ENCODE measurements at regions not wholly inside any gene's neighbourhood (a gene's known extent, or its start where the extent isn't known, plus 50 kb on each side); places are given as distances from the start of the nearest gene placed in this dataset.
"Not testable (repeated sequence)": the region's sequence is repeated elsewhere in the genome, so short reads cannot be mapped to it uniquely, and the experiment has no call there.

GRCh38 chr7:119271147-119271779, 1001.7 kb upstream of the KCND2 start:
- no peak for DNase-seq

GRCh38 chr7:119281181-119281846, 991.7 kb upstream of the KCND2 start:
- DNase-seq, result no peak

- no peak for DNase-seq
Measured at GRCh38 chr7:119283353-119283752, 989.6 kb upstream of the KCND2 start.

- DNase-seq, result no peak
Measured at GRCh38 chr7:119288416-119288815, 984.6 kb upstream of the KCND2 start.

- DNase-seq, result not testable (repeated sequence)
Measured at GRCh38 chr7:119300341-119300740, 972.6 kb upstream of the KCND2 start.

DNA sequence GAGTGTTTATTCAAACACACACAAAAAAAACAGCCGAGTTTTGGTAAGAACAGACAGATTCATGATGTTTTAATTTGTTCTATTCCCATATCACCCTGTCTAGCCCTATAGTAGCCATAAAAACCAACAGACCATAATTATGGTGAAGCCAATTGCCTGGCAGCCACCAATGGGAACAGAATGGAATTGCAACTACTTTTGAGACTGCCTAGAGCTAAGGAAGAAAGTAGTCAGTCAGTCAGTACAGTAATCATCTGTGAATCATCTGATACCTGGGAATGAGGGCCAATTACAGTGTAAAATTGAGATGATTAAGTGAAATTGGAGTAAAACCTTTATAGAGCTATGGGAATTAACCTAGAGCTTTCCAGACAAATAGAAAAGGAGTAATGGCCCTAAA, 952.7 kb upstream of the KCND2 start:
- no peak for DNase-seq

GRCh38 chr7:119329715-119330114, 943.3 kb upstream of the KCND2 start:
- DNase-seq, result no peak

DNA sequence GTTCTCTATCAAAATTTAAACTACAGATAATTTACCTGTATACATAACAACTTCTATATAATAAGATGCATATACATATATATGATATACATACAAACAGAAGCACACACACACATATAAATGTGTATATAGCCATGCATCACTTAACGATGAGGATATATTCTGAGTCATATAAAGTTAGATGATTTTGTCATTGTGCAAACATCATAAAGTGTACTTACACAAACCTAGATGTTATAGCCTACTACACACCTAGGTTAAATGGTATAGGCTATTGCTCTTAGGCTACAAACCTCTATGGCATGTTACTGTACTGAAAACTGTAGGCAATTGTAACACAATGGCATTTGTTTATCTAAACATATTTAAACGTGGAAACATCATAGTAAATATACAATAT, 937.6 kb upstream of the KCND2 start:
- DNase-seq, result no peak

GRCh38 chr7:119341822-119342221, 931.2 kb upstream of the KCND2 start:
- no peak for DNase-seq

- DNase-seq, result no peak
Measured at GRCh38 chr7:119343289-119343688, 929.7 kb upstream of the KCND2 start.

DNA sequence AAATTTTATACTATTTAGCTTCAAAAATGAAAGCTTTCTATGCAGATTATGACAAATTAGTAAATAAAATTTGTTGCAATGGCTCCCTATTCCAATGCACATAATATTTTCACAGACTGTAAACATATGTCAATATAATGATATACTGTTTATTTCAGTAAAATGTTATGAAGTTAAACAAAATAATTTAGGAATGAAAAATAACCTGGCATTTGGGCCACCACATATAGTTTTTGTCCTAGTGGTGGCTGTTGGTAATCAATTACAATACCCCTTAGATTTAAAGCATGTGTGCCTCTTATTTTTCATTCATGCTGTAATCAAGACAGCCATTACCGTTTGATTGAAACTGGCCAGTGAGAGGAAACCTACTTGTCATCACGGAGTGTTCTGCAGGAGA, 928.5 kb upstream of the KCND2 start:
- no peak for DNase-seq

DNA sequence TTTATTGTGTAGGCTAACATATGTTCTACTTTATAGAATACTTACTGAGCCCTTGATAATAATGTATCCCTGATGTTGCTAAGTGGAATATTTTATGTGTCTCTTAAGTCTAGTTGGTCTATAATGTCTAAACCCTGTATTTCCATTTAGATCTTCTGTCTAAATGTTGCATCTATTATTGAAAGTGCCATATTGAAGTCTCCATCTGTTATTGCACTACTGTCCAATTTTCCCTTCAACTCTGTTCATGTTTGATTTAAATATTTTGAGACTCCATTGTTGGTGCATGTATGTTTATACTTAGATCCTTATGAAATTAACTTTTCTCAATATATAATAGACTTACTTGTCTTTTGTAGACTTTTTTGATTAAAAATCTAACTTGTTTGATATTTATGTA, 924.5 kb upstream of the KCND2 start:
- no peak for DNase-seq

GRCh38 chr7:119350334-119350733, 922.6 kb upstream of the KCND2 start:
- no peak for DNase-seq

DNA sequence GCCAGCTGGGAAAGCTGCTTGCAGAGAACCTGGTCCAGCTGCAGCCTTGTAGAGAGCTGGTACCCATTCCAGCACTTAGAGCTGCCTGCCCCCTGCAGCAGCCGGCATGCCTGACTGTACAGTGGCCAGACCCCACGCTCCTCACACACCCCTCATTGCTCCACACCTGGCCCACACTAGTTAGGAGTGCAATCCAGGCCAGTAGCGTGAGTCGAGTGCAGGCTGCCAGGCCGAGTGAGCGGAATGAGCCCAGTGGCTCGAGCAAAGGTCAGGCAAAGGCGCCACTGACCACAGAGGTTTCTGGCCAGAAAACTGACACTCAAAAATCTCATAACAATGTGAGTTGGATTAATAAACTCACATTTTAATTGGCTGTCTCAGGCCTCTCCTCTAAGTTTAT, 921.7 kb upstream of the KCND2 start:
- DNase-seq, result no peak

GRCh38 chr7:119374436-119374835, 898.5 kb upstream of the KCND2 start:
- no peak for DNase-seq

- no peak for DNase-seq
Measured at GRCh38 chr7:119377861-119378260, 895.1 kb upstream of the KCND2 start.

- DNase-seq, result no peak
Measured at GRCh38 chr7:119382726-119383125, 890.2 kb upstream of the KCND2 start.

DNA sequence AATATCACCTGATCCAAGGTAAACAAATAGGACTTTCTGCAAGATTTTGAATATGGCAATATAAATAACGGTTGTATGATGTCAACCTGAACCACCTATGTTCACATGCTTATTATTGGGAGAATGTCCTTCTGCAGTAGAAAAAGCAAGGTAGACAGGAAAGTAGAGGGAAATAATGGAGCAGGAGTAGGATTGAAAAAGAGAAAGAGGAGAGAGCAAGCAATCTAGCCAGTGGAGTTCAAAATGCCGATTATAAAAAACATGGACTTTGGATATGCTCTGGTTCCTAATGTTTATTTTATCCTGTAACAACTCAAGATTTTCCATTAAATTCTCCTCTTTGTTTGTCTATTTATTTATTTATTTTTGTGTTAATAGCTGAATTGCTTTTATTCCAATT, 878.0 kb upstream of the KCND2 start:
- no peak for DNase-seq

GRCh38 chr7:119397156-119397555, 875.8 kb upstream of the KCND2 start:
- DNase-seq, result no peak

GRCh38 chr7:119408596-119408995, 864.4 kb upstream of the KCND2 start:
- no peak for DNase-seq

- DNase-seq, result no peak
Measured at GRCh38 chr7:119413314-119413805, 859.6 kb upstream of the KCND2 start.

DNA sequence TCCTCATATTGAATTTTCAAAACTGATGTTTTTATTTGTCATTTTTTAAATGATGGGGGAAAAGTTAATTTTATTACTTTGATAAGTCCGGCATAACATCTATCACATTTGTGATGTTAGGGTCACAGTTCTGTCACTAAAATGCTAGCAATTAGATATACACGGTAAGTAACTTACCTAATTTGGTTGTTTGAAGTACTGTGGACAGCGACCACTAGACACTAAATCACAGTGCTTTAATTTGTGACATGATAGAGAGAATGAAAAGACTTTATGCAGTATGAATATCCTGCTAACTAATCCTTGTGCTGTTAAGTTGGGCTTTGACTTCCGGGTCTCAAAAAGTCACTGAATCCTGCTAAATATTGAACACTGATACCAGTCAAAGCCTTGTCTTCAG, 857.3 kb upstream of the KCND2 start:
- DNase-seq, result no peak

GRCh38 chr7:119421657-119422056, 851.3 kb upstream of the KCND2 start:
- no peak for DNase-seq

DNA sequence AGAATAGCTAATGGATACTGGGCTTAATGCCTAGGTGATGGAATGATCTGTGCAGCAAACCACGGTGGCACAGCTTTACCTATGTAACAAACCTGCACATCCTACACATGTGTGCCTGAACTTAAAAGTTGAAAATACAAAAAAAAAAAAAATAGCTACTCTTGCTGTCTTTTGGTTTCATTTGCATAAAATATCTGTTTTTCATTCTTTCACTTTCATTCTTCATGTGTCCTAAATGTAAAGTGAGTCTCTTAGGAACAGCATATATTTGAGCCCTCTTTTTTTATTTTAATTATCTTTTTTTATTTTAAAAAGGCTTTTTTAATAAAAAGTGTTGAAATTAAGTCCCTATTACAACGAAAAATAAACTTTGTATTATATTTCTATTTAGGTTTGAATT, 836.1 kb upstream of the KCND2 start:
- no peak for DNase-seq

- DNase-seq, result no peak
Measured at GRCh38 chr7:119438315-119438714, 834.7 kb upstream of the KCND2 start.
